ACC112 (cell line): ENCODE measurements at regions not wholly inside any gene's neighbourhood (a gene's known extent, or its start where the extent isn't known, plus 50 kb on each side); places are given as distances from the start of the nearest gene placed in this dataset.
"Not testable (repeated sequence)": the region's sequence is repeated elsewhere in the genome, so short reads cannot be mapped to it uniquely, and the experiment has no call there.

Experiments used
- H2AFZ ChIP-seq: fragments of 200-600 bp; sonication (generic); one replicate; pipeline ENCODE4 v1.6.0; 2017; ENCODE audit warnings: antibody characterized with exemption, low read length; ENCODE audit not compliant: unreplicated experiment
- H3K27ac ChIP-seq: fragments of 200-600 bp; sonication (generic); 2 replicates; pipeline ENCODE4 v1.5.1; 2014; ENCODE audit warnings: low read depth, mild to moderate bottlenecking, antibody characterized with exemption, low read length, moderate library complexity
- H3K27me3 ChIP-seq: fragments of 200-600 bp; sonication (generic); 2 replicates; pipeline ENCODE4 v1.6.1; 2014; ENCODE audit warnings: mild to moderate bottlenecking, antibody characterized with exemption, low read length, moderate library complexity, mixed read lengths; ENCODE audit not compliant: insufficient read depth
- H3K36me3 ChIP-seq: fragments of 200-600 bp; sonication (generic); 2 replicates; pipeline ENCODE4 v1.6.1; 2016; ENCODE audit warnings: mild to moderate bottlenecking, antibody characterized with exemption, low read length, moderate library complexity, mixed read lengths; ENCODE audit not compliant: insufficient read depth
- H3K4me1 ChIP-seq: fragments of 200-600 bp; sonication (generic); one replicate; pipeline ENCODE4 v1.6.1; 2016; ENCODE audit warnings: low read length, mixed read lengths; ENCODE audit not compliant: insufficient read depth, unreplicated experiment, control insufficient read depth
- H3K4me3 ChIP-seq: fragments of 200-600 bp; sonication (generic); 2 replicates; pipeline ENCODE4 v1.5.1; 2014; ENCODE audit warnings: mild to moderate bottlenecking, low read depth, low read length
- H3K79me2 ChIP-seq: fragments of 200-600 bp; sonication (generic); one replicate; pipeline ENCODE4 v1.6.0; 2016; ENCODE audit warnings: low read length; ENCODE audit not compliant: control insufficient read depth, unreplicated experiment, insufficient read depth

- H3K27ac ChIP-seq, H2AFZ ChIP-seq, H3K4me1 ChIP-seq, H3K27me3 ChIP-seq, H3K4me3 ChIP-seq, H3K79me2 ChIP-seq, H3K36me3 ChIP-seq: not testable (repeated sequence)
These were observed 189.4 kb downstream of the TTC6 start for GRCh38 chr14:37784827-37785223.

GRCh38 chr14:37785298-37785697, 189.9 kb downstream of the TTC6 start:
- not testable (repeated sequence) for H3K27me3 ChIP-seq, H3K79me2 ChIP-seq, H3K4me3 ChIP-seq, H2AFZ ChIP-seq, H3K36me3 ChIP-seq, H3K4me1 ChIP-seq, H3K27ac ChIP-seq

- not testable (repeated sequence) for H3K4me3 ChIP-seq, H3K36me3 ChIP-seq, H3K27ac ChIP-seq, H2AFZ ChIP-seq, H3K79me2 ChIP-seq, H3K27me3 ChIP-seq, H3K4me1 ChIP-seq
These were observed 190.7 kb downstream of the TTC6 start for GRCh38 chr14:37786114-37786625.

GRCh38 chr14:37787879-37788494, 192.6 kb downstream of the TTC6 start:
- Histone ChIP-seq H3K79me2 (no peaks in the 10 kb centered on the region), H2AFZ (no peak overlapping the region), H3K27ac (no peak overlapping the region), H3K4me3 (no peak overlapping the region), H3K36me3 (no peaks in the 10 kb centered on the region), H3K27me3 (no peaks in the 10 kb centered on the region; the same call in 1 of the 2 replicates), H3K4me1 (peaks cover 7% of the 10 kb centered on the region)

GRCh38 chr14:37791384-37792036, 196.1 kb downstream of the TTC6 start:
- Histone ChIP-seq H3K4me1 (peaks cover 7% of the 10 kb centered on the region), H3K27me3 (no peaks in the 10 kb centered on the region; the same call in 1 of the 2 replicates), H3K79me2 (no peaks in the 10 kb centered on the region), H2AFZ (no peak overlapping the region), H3K27ac (no peak overlapping the region), H3K36me3 (no peaks in the 10 kb centered on the region), H3K4me3 (no peak overlapping the region)

GRCh38 chr14:37792124-37792523, 196.7 kb downstream of the TTC6 start:
- H3K79me2 ChIP-seq, result no peaks in the 10 kb centered on the region
- no peaks in the 10 kb centered on the region for H3K36me3 ChIP-seq
- H2AFZ ChIP-seq, result no peak overlapping the region
- no peaks in the 10 kb centered on the region for H3K27me3 ChIP-seq
- H3K4me1 ChIP-seq, result peaks cover 7% of the 10 kb centered on the region
- H3K4me3 ChIP-seq, result no peak overlapping the region
- H3K27ac ChIP-seq, result no peak overlapping the region

- no peak overlapping the region for H3K27ac ChIP-seq
- H3K4me1 ChIP-seq, result no peaks in the 10 kb centered on the region
- no peak overlapping the region for H3K4me3 ChIP-seq
- H3K27me3 ChIP-seq, result no peaks in the 10 kb centered on the region
- no peak overlapping the region for H2AFZ ChIP-seq
- H3K79me2 ChIP-seq, result no peaks in the 10 kb centered on the region
- H3K36me3 ChIP-seq, result no peaks in the 10 kb centered on the region
These were observed 201.4 kb downstream of the TTC6 start for GRCh38 chr14:37796703-37797416.

- Histone ChIP-seq H3K4me1 (no peaks in the 10 kb centered on the region), H2AFZ (no peak overlapping the region), H3K79me2 (no peaks in the 10 kb centered on the region), H3K36me3 (no peaks in the 10 kb centered on the region), H3K27me3 (no peaks in the 10 kb centered on the region), H3K4me3 (no peak overlapping the region), H3K27ac (no peak overlapping the region)
These were observed 202.2 kb downstream of the TTC6 start for GRCh38 chr14:37797675-37798074.

GRCh38 chr14:37807722-37808121, 212.3 kb downstream of the TTC6 start:
- H2AFZ ChIP-seq, result no peak overlapping the region
- no peaks in the 10 kb centered on the region for H3K4me1 ChIP-seq
- H3K79me2 ChIP-seq, result no peaks in the 10 kb centered on the region
- H3K36me3 ChIP-seq, result no peaks in the 10 kb centered on the region
- H3K27me3 ChIP-seq, result no peaks in the 10 kb centered on the region
- H3K4me3 ChIP-seq, result no peak overlapping the region
- H3K27ac ChIP-seq, result no peak overlapping the region

GRCh38 chr14:37810094-37810801, 214.8 kb downstream of the TTC6 start:
- Histone ChIP-seq H2AFZ (no peak overlapping the region), H3K79me2 (no peaks in the 10 kb centered on the region), H3K27me3 (no peaks in the 10 kb centered on the region), H3K36me3 (no peaks in the 10 kb centered on the region), H3K4me1 (no peaks in the 10 kb centered on the region), H3K27ac (no peak overlapping the region), H3K4me3 (no peak overlapping the region)
